Activated B cell treated with CpG ODN at 0.5 μM for 24 hours (primary cell): ENCODE measurements at regions not wholly inside any gene's neighbourhood (a gene's known extent, or its start where the extent isn't known, plus 50 kb on each side); places are given as distances from the start of the nearest gene placed in this dataset.

ENCODE experiments used
- ATAC-seq: fragments of 200-7000 bp; cut with Tn5 transposase; one replicate; pipeline ENCODE4 v1.10.0; 2021; ENCODE audit warnings: low read depth, mild to moderate bottlenecking, moderate library complexity
- CTCF ChIA-PET: fragments of 350-600 bp; sonication (Branson Sonifier 250); formaldehyde crosslinking; loops from one replicate; lab custom pipeline; 2021; ENCODE audit warnings: antibody characterized with exemption; lab: Charles Lee
- POLR2A ChIA-PET: fragments of 350-600 bp; sonication (Branson Sonifier 250); formaldehyde crosslinking; loops from one replicate; lab custom pipeline; 2021; ENCODE audit warnings: antibody characterized with exemption; lab: Charles Lee
- DNase-seq: peaks from one replicate; pipeline ENCODE4 v3.0.0; 2022
- H3K27ac Mint-ChIP-seq: one replicate; pipeline ENCODE4 v1.8.0; 2020; ENCODE audit warnings: mixed read lengths
- H3K27me3 Mint-ChIP-seq: one replicate; pipeline ENCODE4 v1.8.0; 2021; ENCODE audit warnings: mixed read lengths
- H3K36me3 Mint-ChIP-seq: one replicate; pipeline ENCODE4 v1.8.0; 2021; ENCODE audit warnings: low read depth, mixed read lengths
- H3K4me1 Mint-ChIP-seq: one replicate; pipeline ENCODE4 v1.8.0; 2021; ENCODE audit warnings: mixed read lengths
- H3K4me3 Mint-ChIP-seq: one replicate; pipeline ENCODE4 v1.8.0; 2020; ENCODE audit warnings: mild to moderate bottlenecking, mixed read lengths
- H3K9me3 Mint-ChIP-seq: one replicate; pipeline ENCODE4 v1.8.0; 2020; ENCODE audit warnings: mixed read lengths
- intact Hi-C: fragments of 100-400 bp; cut with micrococcal nuclease; formaldehyde crosslinking; loops from one replicate; pipeline ENCODE4 v1.15.1; 2024
- TF ChIP-seq, protein P1 (sequence below): fragments of 200-600 bp; IDR thresholded peaks from one replicate; pipeline ENCODE4 v1.8.0; 2022; ENCODE audit warnings: antibody characterized with exemption, mild to moderate bottlenecking

DNA sequence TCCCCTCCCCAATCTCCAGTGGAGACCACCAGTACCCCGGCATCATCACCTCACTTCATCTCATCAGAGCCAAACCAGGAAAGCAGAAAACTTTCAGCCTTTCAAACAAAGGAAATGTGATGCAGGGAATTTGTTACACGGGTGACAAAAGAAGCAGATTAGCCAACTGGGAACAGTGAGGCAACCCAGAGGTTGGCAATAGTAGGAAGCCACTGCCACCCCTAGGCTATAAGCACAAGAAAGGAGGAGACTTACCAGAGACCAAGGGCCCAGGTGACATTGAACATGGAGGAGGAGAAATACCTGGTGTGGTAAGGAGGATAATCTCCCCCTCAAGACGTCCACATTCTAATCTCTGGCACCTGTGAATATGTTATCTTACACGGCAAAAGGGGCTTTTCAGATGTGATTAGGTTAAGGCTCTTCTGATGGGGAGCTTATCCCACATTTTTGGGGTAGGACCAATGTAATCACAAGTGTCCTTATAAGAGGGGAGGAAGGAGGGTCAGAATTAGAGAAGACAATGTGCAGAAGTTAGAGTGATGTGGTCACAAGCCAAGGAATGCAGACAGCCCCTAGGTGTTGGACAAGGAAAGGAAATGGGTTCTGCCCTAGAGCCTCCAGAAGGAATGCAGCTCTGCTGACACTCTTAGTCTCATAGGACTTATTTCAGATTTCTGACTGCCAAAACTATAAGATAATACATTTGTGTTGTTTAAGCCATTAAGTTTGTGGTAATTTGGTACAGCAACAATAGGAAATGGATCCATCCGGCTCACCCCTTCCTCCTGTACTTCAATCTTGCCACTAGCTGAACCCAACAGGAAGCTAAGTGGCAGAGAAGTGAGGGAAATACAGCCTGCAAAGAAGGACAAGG lies 83.6 kb upstream of the VAV3 start:
- intact Hi-C loops, result loop anchor here (2.0 kb wide), 1 partner anchor 84 kb away; the partner anchor contains the start of gene VAV3
- peaks cover 2% of the 10 kb centered on the region for H3K9me3 Mint-ChIP-seq
- no peak for DNase-seq
- H3K36me3 Mint-ChIP-seq, result no peaks in the 10 kb centered on the region
- no peaks in the 10 kb centered on the region for H3K27me3 Mint-ChIP-seq
- no peak overlapping the region for H3K27ac Mint-ChIP-seq
- no peak for ATAC-seq
- TF ChIP-seq, protein P1, sequence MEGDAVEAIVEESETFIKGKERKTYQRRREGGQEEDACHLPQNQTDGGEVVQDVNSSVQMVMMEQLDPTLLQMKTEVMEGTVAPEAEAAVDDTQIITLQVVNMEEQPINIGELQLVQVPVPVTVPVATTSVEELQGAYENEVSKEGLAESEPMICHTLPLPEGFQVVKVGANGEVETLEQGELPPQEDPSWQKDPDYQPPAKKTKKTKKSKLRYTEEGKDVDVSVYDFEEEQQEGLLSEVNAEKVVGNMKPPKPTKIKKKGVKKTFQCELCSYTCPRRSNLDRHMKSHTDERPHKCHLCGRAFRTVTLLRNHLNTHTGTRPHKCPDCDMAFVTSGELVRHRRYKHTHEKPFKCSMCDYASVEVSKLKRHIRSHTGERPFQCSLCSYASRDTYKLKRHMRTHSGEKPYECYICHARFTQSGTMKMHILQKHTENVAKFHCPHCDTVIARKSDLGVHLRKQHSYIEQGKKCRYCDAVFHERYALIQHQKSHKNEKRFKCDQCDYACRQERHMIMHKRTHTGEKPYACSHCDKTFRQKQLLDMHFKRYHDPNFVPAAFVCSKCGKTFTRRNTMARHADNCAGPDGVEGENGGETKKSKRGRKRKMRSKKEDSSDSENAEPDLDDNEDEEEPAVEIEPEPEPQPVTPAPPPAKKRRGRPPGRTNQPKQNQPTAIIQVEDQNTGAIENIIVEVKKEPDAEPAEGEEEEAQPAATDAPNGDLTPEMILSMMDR, result no peak
- ChIA-PET POLR2A (interaction anchor here (1.1 kb wide), 1 partner anchor 39 kb away, joined by 6 read pairs; no protein-coding TSS in a partner anchor), CTCF (interaction anchor here (0.8 to 1.5 kb wide), 2 partner anchors 77 to 266 kb away, joined by 3 to 5 read pairs; no protein-coding TSS in a partner anchor)
- peaks cover 33% of the 10 kb centered on the region for H3K4me1 Mint-ChIP-seq
- no peak overlapping the region for H3K4me3 Mint-ChIP-seq

DNA sequence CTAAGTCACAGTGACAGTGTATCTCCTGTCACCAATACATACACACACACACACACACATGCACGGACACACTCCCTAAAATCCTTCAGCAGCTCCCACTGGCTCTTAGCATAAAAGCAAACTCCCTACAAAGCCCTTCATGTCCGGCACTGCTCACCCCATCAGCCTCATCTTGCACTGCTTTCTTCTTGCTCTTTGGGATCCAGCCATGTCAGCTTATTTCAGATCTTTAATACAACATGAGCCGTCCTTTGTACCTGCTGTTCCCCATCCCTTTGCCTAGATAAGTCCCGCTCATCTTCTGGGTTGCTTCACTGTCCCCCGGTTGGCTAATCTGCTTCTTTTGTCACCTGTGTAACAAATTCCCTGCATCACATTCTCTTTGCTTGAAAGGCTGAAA lies 82.1 kb upstream of the VAV3 start:
- DNase-seq (no peak), ATAC-seq (no peak)
- intact Hi-C loops, result no loop called here
- H3K9me3 Mint-ChIP-seq, result peaks cover 4% of the 10 kb centered on the region
- no peaks in the 10 kb centered on the region for H3K36me3 Mint-ChIP-seq
- no peaks in the 10 kb centered on the region for H3K27me3 Mint-ChIP-seq
- no peak overlapping the region for H3K4me3 Mint-ChIP-seq
- ChIA-PET POLR2A (no interaction called here), CTCF (no interaction called here)
- TF ChIP-seq, protein P1, result no peak
- H3K4me1 Mint-ChIP-seq, result peaks cover 46% of the 10 kb centered on the region
- H3K27ac Mint-ChIP-seq, result no peak overlapping the region

DNA sequence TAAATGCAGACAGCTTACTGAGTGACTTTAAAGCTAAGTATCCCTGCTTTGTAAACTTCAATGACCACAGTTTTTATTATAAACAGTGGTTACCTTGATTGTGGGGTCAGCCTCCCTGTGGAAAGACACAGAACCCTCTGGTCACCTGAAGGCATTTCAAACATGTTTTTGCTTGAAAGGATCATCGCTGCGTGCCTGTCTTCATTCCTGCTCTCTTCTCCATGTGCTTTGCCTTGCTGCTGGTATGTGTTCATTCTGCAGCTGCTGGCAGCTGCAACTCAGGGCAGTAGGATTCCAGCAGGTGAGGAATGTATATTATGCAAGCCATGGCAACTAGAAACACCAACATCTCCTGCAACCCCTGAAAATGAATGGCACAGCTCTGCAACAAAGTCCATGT lies 81.0 kb upstream of the VAV3 start:
- H3K9me3 Mint-ChIP-seq, result peaks cover 4% of the 10 kb centered on the region
- H3K36me3 Mint-ChIP-seq, result no peaks in the 10 kb centered on the region
- DNase-seq, result no peak
- no peak overlapping the region for H3K4me3 Mint-ChIP-seq
- intact Hi-C loops, result no loop called here
- peaks cover 55% of the 10 kb centered on the region for H3K4me1 Mint-ChIP-seq
- no peak overlapping the region for H3K27ac Mint-ChIP-seq
- POLR2A ChIA-PET, result interaction anchor here (1.5 kb wide), 1 partner anchor 82 kb away, joined by 4 read pairs; no protein-coding TSS in a partner anchor
- no peak for ATAC-seq
- TF ChIP-seq, protein P1, result no peak
- H3K27me3 Mint-ChIP-seq, result no peaks in the 10 kb centered on the region
- CTCF ChIA-PET, result no interaction called here

DNA sequence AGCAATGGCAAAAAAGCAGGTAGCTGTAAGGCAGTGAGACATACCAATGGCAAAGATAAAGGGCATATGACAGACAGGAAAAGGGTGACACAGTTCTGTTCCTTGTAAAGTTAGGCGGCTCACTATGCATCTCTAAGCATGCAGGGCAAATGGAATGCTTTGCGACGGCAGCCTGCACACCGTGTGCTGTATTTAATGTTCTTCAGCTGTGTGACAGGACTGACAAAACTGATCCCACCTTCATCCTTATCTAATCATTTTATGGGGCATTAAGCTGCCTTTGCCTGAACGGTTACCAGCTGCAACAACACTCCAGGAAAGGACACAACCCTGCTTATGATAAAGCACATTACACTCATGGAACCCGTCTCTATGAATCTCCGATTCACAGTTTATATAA lies 80.5 kb upstream of the VAV3 start:
- Mint-ChIP-seq H3K4me1 (peaks cover 53% of the 10 kb centered on the region), H3K27ac (no peak overlapping the region), H3K9me3 (peaks cover 4% of the 10 kb centered on the region), H3K4me3 (no peak overlapping the region), H3K36me3 (no peaks in the 10 kb centered on the region), H3K27me3 (no peaks in the 10 kb centered on the region)
- intact Hi-C loops, result no loop called here
- DNase-seq (no peak), ATAC-seq (no peak)
- TF ChIP-seq, protein P1, result no peak
- POLR2A ChIA-PET, result interaction anchor here (1.1 to 1.5 kb wide), 2 partner anchors 35 to 81 kb away, joined by 3 to 4 read pairs; no protein-coding TSS in a partner anchor
- CTCF ChIA-PET, result no interaction called here

DNA sequence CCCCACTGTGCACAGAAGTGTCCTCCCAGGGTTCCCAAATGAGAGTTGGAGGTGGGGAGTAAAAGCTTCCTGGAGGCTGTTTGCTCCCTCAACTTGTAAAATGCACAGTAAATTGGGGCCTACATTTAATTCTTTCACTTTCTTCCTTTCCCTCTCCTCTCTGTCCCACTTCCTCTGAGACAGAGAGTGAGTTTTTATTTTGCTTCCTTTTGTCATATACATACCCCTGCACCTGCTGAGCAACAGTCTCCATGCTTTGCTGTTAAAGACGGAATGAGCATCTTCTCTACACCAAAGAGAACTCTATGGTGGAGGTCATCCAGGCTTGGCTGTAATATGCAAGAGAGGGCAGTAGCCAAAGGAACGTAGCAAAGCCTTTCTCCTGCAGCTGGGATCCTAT lies 79.3 kb upstream of the VAV3 start:
- Mint-ChIP-seq H3K27me3 (no peaks in the 10 kb centered on the region), H3K4me1 (peaks cover 41% of the 10 kb centered on the region), H3K4me3 (no peak overlapping the region), H3K9me3 (peaks cover 4% of the 10 kb centered on the region), H3K27ac (peak overlapping the region; percentile 82), H3K36me3 (no peaks in the 10 kb centered on the region)
- TF ChIP-seq, protein P1, result no peak
- ATAC-seq (no peak), DNase-seq (no peak)
- intact Hi-C loops, result loop anchor here (5.0 kb wide), 2 partner anchors 37 to 202 kb away; no protein-coding TSS in a partner anchor
- POLR2A ChIA-PET, result interaction anchor here (0.6 to 1.3 kb wide), 2 partner anchors 266 to 795 kb away, joined by 4 to 5 read pairs; no protein-coding TSS in a partner anchor
- CTCF ChIA-PET, result interaction anchor here (0.9 to 1.0 kb wide), 2 partner anchors 81 to 261 kb away, joined by 3 read pairs; no protein-coding TSS in a partner anchor
